GM23338 (cell line): ENCODE measurements at regions not wholly inside any gene's neighbourhood (a gene's known extent, or its start where the extent isn't known, plus 50 kb on each side); places are given as distances from the start of the nearest gene placed in this dataset.

ENCODE experiments used
- ATAC-seq: fragments of 200-7000 bp; cut with Tn5 transposase; 3 replicates; pipeline ENCODE4 v1.9.1; 2020
- DNase-seq: peaks from one replicate; pipeline ENCODE4 v3.0.0-alpha.2; 2015; ENCODE audit warnings: low spot score
- H2AFZ ChIP-seq: fragments of 200-600 bp; sonication (generic); 2 replicates; pipeline ENCODE4 v1.8.0; 2016; ENCODE audit warnings: antibody characterized with exemption, mild to moderate bottlenecking, moderate library complexity
- H3F3A ChIP-seq: fragments of 200-600 bp; sonication (generic); replicated peaks from 2 replicates; pipeline ENCODE4 v1.8.0; 2017; ENCODE audit warnings: antibody characterized with exemption, mixed run types, low read depth
- H3K27ac ChIP-seq: fragments of 200-600 bp; sonication (generic); 2 replicates; pipeline ENCODE4 v1.6.1; 2016; ENCODE audit warnings: low read depth
- H3K27me3 ChIP-seq: fragments of 200-600 bp; sonication (generic); 2 replicates; pipeline ENCODE4 v1.8.0; 2016; ENCODE audit warnings: mild to moderate bottlenecking, mixed run types, moderate library complexity; ENCODE audit not compliant: insufficient read depth
- H3K36me3 ChIP-seq: fragments of 200-600 bp; sonication (generic); 2 replicates; pipeline ENCODE4 v1.8.0; 2016; ENCODE audit warnings: mild to moderate bottlenecking; ENCODE audit not compliant: insufficient read depth
- H3K4me1 ChIP-seq: fragments of 200-600 bp; sonication (generic); 2 replicates; pipeline ENCODE4 v1.8.0; 2016; ENCODE audit warnings: mild to moderate bottlenecking, moderate library complexity; ENCODE audit not compliant: insufficient read depth
- H3K4me2 ChIP-seq: fragments of 200-600 bp; sonication (generic); 2 replicates; pipeline ENCODE4 v1.7.1; 2017; ENCODE audit warnings: mixed run types
- H3K4me3 ChIP-seq: fragments of 200-600 bp; sonication (generic); 2 replicates; pipeline ENCODE4 v1.6.1; 2016; ENCODE audit warnings: mixed run types
- H3K79me2 ChIP-seq: fragments of 200-600 bp; sonication (generic); replicated peaks from 2 replicates; pipeline ENCODE4 v1.8.0; 2017; ENCODE audit warnings: mild to moderate bottlenecking; ENCODE audit not compliant: insufficient read depth
- H3K9me2 ChIP-seq: fragments of 200-600 bp; sonication (generic); 2 replicates; pipeline ENCODE4 v1.8.0; 2017; ENCODE audit not compliant: insufficient read depth
- H4K20me1 ChIP-seq: fragments of 200-600 bp; sonication (generic); replicated peaks from 2 replicates; pipeline ENCODE4 v1.8.0; 2017; ENCODE audit warnings: mild to moderate bottlenecking; ENCODE audit not compliant: insufficient read depth
- H3K27ac Mint-ChIP-seq: 2 replicates; pipeline ENCODE4 v1.8.0; 2020; ENCODE audit warnings: inconsistent platforms, mild to moderate bottlenecking, moderate library complexity, mixed read lengths
- H3K27me3 Mint-ChIP-seq: 3 replicates; pipeline ENCODE4 v1.8.0; 2022; ENCODE audit warnings: low read depth, mild to moderate bottlenecking, moderate library complexity, mixed read lengths, inconsistent platforms; ENCODE audit not compliant: insufficient read depth, poor library complexity
- H3K36me3 Mint-ChIP-seq: 3 replicates; pipeline ENCODE4 v1.8.0; 2021; ENCODE audit warnings: low read depth, mild to moderate bottlenecking, inconsistent platforms, moderate library complexity, mixed read lengths
- H3K4me1 Mint-ChIP-seq: 3 replicates; pipeline ENCODE4 v1.8.0; 2020; ENCODE audit warnings: mild to moderate bottlenecking, inconsistent platforms, mixed read lengths
- H3K4me3 Mint-ChIP-seq: 3 replicates; pipeline ENCODE4 v1.8.0; 2021; ENCODE audit warnings: moderate library complexity, mild to moderate bottlenecking, inconsistent platforms, mixed read lengths
- H3K9me3 Mint-ChIP-seq: 3 replicates; pipeline ENCODE4 v1.8.0; 2020; ENCODE audit warnings: moderate library complexity, mild to moderate bottlenecking, inconsistent platforms, mixed read lengths
- CREB1 ChIP-seq: fragments of 250-450 bp; sonication (Bioruptor Pico); IDR thresholded peaks from 2 replicates; pipeline ENCODE4 v1.5.0; 2020; ENCODE audit warnings: low read depth, mild to moderate bottlenecking, moderate library complexity
- EZH2phosphoT487 ChIP-seq: fragments of 200-600 bp; sonication (generic); IDR thresholded peaks from one replicate; pipeline ENCODE4 v1.8.1; 2018; ENCODE audit warnings: antibody characterized with exemption; ENCODE audit not compliant: unreplicated experiment
- JUNB ChIP-seq: IDR thresholded peaks from one replicate; pipeline ENCODE4 v1.6.1; 2016; ENCODE audit warnings: antibody characterized with exemption; ENCODE audit not compliant: unreplicated experiment
- NANOG ChIP-seq: IDR thresholded peaks from 2 replicates; pipeline ENCODE4 v1.6.1; 2016; ENCODE audit warnings: antibody characterized with exemption, borderline replicate concordance
- POLR2AphosphoS5 ChIP-seq: IDR thresholded peaks from 2 replicates; pipeline ENCODE4 v1.6.1; 2016; ENCODE audit warnings: antibody characterized with exemption, low read depth
- STAT1 ChIP-seq: IDR thresholded peaks from one replicate; pipeline ENCODE4 v1.6.1; 2016; ENCODE audit warnings: antibody characterized with exemption; ENCODE audit not compliant: unreplicated experiment
- ZNF114 ChIP-seq: fragments of 250-450 bp; sonication (Bioruptor Pico); IDR thresholded peaks from 2 replicates; pipeline ENCODE4 v1.5.0; 2020; ENCODE audit warnings: mild to moderate bottlenecking, moderate library complexity
- ZNF331 ChIP-seq: fragments of 250-450 bp; sonication (Bioruptor Pico); IDR thresholded peaks from 2 replicates; pipeline ENCODE4 v1.5.0; 2020; ENCODE audit warnings: low read depth, mild to moderate bottlenecking, moderate library complexity
- TF ChIP-seq, protein P1 (sequence below): fragments of 250-450 bp; sonication (Bioruptor Pico); IDR thresholded peaks from 2 replicates; pipeline ENCODE4 v1.5.0; 2020; ENCODE audit warnings: mild to moderate bottlenecking, moderate library complexity
- TF ChIP-seq, protein P2 (sequence below): IDR thresholded peaks from one replicate; pipeline ENCODE4 v1.6.1; 2018; ENCODE audit warnings: antibody characterized with exemption; ENCODE audit not compliant: unreplicated experiment
- TF ChIP-seq, protein P3 (sequence below), 2 experiments: fragments of 200-600 bp in 1 of 2; sonication (generic) in 1 of 2; conservative IDR thresholded peaks; 2 replicates each; pipeline versions ENCODE4 v1.5.1 to v1.6.1; 2016 to 2017; ENCODE audit warnings: antibody characterized with exemption in 2 of 2, low read depth in 2 of 2, mild to moderate bottlenecking in 2 of 2, moderate library complexity in 1 of 2

DNA sequence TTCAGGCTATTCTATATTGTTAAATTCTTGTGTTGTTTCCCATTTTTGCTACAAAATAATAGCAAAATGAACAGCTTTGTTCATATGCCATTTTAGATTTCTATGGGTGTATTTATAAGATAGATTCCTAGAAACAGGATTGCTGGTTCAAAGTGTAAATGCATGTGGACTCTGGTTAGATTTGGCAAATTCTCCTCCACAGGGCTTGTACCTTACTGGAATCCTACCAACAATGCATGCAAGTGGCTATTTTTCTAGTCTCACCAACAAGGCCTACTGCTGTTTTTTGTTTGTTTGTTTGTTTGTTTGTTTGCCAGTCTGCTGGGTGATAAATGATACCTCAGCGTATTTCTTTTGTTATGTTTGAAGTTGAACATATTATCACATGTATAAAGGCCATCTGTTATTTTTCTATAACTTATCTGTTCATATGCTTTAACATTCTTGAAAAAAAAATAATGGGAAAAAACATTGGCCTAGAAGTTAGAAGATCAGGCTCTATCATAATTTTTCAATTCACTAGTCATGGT is 87.1 kb upstream of the AHR start (continued):
- TF ChIP-seq CREB1, result no peak
- no peak for TF ChIP-seq STAT1
- TF ChIP-seq EZH2phosphoT487, result no peak

DNA sequence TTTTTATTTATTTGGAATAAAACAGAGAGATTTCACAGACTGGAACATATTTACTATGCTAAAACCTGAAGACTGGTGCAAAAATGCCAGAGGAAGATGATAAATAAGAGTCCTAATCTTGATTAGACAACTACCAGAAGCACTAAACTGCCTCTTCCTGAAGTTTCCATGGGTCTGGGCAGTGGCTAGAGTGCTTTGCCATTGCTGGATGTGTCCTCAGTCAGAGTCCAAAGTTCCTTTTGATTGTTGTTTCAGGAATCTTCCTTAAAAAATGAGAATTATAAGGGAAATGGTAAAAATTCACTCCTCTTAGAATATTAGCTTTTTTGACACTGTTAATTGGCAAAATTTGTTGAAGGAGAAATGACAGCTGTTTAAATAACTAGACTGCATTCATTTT is 86.3 kb upstream of the AHR start:
- no peak overlapping the region for H3K4me2 ChIP-seq
- no peak overlapping the region for H3K4me3 Mint-ChIP-seq
- peaks cover 21% of the 10 kb centered on the region for H3K9me3 Mint-ChIP-seq
- H3K4me1 Mint-ChIP-seq, result no peaks in the 10 kb centered on the region
- H3K27ac Mint-ChIP-seq, result no peak overlapping the region
- no peaks in the 10 kb centered on the region for H3K27me3 ChIP-seq
- peaks cover 9% of the 10 kb centered on the region; the same call in 1 of the 2 replicates for H3K36me3 ChIP-seq
- H3K4me3 ChIP-seq, result no peak overlapping the region
- H3K27me3 Mint-ChIP-seq, result no peaks in the 10 kb centered on the region
- DNase-seq, result no peak
- H3K9me2 ChIP-seq, result no peaks in the 10 kb centered on the region; the same call in 1 of the 2 replicates
- no peaks in the 10 kb centered on the region for H3K79me2 ChIP-seq
- H3K27ac ChIP-seq, result no peak overlapping the region
- H3K4me1 ChIP-seq, result no peaks in the 10 kb centered on the region
- no peaks in the 10 kb centered on the region for H3F3A ChIP-seq
- peaks cover 15% of the 10 kb centered on the region for H3K36me3 Mint-ChIP-seq
- no peaks in the 10 kb centered on the region for H4K20me1 ChIP-seq
- no peak overlapping the region for H2AFZ ChIP-seq
- TF ChIP-seq NANOG, result no peak
- TF ChIP-seq, protein P1, sequence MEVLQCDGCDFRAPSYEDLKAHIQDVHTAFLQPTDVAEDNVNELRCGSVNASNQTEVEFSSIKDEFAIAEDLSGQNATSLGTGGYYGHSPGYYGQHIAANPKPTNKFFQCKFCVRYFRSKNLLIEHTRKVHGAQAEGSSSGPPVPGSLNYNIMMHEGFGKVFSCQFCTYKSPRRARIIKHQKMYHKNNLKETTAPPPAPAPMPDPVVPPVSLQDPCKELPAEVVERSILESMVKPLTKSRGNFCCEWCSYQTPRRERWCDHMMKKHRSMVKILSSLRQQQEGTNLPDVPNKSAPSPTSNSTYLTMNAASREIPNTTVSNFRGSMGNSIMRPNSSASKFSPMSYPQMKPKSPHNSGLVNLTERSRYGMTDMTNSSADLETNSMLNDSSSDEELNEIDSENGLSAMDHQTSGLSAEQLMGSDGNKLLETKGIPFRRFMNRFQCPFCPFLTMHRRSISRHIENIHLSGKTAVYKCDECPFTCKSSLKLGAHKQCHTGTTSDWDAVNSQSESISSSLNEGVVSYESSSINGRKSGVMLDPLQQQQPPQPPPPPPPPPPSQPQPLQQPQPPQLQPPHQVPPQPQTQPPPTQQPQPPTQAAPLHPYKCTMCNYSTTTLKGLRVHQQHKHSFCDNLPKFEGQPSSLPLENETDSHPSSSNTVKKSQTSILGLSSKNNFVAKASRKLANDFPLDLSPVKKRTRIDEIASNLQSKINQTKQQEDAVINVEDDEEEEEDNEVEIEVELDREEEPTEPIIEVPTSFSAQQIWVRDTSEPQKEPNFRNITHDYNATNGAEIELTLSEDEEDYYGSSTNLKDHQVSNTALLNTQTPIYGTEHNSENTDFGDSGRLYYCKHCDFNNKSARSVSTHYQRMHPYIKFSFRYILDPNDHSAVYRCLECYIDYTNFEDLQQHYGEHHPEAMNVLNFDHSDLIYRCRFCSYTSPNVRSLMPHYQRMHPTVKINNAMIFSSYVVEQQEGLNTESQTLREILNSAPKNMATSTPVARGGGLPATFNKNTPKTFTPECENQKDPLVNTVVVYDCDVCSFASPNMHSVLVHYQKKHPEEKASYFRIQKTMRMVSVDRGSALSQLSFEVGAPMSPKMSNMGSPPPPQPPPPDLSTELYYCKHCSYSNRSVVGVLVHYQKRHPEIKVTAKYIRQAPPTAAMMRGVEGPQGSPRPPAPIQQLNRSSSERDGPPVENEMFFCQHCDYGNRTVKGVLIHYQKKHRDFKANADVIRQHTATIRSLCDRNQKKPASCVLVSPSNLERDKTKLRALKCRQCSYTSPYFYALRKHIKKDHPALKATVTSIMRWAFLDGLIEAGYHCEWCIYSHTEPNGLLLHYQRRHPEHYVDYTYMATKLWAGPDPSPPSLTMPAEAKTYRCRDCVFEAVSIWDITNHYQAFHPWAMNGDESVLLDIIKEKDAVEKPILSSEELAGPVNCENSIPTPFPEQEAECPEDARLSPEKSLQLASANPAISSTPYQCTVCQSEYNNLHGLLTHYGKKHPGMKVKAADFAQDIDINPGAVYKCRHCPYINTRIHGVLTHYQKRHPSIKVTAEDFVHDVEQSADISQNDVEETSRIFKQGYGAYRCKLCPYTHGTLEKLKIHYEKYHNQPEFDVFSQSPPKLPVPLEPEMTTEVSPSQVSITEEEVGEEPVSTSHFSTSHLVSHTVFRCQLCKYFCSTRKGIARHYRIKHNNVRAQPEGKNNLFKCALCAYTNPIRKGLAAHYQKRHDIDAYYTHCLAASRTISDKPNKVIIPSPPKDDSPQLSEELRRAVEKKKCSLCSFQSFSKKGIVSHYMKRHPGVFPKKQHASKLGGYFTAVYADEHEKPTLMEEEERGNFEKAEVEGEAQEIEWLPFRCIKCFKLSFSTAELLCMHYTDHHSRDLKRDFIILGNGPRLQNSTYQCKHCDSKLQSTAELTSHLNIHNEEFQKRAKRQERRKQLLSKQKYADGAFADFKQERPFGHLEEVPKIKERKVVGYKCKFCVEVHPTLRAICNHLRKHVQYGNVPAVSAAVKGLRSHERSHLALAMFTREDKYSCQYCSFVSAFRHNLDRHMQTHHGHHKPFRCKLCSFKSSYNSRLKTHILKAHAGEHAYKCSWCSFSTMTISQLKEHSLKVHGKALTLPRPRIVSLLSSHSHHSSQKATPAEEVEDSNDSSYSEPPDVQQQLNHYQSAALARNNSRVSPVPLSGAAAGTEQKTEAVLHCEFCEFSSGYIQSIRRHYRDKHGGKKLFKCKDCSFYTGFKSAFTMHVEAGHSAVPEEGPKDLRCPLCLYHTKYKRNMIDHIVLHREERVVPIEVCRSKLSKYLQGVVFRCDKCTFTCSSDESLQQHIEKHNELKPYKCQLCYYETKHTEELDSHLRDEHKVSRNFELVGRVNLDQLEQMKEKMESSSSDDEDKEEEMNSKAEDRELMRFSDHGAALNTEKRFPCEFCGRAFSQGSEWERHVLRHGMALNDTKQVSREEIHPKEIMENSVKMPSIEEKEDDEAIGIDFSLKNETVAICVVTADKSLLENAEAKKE, result no peak
- TF ChIP-seq ZNF331 (CRISPR knock-in tag), result no peak
- TF ChIP-seq, protein P2, sequence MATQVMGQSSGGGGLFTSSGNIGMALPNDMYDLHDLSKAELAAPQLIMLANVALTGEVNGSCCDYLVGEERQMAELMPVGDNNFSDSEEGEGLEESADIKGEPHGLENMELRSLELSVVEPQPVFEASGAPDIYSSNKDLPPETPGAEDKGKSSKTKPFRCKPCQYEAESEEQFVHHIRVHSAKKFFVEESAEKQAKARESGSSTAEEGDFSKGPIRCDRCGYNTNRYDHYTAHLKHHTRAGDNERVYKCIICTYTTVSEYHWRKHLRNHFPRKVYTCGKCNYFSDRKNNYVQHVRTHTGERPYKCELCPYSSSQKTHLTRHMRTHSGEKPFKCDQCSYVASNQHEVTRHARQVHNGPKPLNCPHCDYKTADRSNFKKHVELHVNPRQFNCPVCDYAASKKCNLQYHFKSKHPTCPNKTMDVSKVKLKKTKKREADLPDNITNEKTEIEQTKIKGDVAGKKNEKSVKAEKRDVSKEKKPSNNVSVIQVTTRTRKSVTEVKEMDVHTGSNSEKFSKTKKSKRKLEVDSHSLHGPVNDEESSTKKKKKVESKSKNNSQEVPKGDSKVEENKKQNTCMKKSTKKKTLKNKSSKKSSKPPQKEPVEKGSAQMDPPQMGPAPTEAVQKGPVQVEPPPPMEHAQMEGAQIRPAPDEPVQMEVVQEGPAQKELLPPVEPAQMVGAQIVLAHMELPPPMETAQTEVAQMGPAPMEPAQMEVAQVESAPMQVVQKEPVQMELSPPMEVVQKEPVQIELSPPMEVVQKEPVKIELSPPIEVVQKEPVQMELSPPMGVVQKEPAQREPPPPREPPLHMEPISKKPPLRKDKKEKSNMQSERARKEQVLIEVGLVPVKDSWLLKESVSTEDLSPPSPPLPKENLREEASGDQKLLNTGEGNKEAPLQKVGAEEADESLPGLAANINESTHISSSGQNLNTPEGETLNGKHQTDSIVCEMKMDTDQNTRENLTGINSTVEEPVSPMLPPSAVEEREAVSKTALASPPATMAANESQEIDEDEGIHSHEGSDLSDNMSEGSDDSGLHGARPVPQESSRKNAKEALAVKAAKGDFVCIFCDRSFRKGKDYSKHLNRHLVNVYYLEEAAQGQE, result no peak
- no peak for TF ChIP-seq CREB1
- TF ChIP-seq JUNB, result no peak
- no peak for TF ChIP-seq STAT1
- TF ChIP-seq ZNF114 (CRISPR knock-in tag), result no peak
- TF ChIP-seq, protein P3, sequence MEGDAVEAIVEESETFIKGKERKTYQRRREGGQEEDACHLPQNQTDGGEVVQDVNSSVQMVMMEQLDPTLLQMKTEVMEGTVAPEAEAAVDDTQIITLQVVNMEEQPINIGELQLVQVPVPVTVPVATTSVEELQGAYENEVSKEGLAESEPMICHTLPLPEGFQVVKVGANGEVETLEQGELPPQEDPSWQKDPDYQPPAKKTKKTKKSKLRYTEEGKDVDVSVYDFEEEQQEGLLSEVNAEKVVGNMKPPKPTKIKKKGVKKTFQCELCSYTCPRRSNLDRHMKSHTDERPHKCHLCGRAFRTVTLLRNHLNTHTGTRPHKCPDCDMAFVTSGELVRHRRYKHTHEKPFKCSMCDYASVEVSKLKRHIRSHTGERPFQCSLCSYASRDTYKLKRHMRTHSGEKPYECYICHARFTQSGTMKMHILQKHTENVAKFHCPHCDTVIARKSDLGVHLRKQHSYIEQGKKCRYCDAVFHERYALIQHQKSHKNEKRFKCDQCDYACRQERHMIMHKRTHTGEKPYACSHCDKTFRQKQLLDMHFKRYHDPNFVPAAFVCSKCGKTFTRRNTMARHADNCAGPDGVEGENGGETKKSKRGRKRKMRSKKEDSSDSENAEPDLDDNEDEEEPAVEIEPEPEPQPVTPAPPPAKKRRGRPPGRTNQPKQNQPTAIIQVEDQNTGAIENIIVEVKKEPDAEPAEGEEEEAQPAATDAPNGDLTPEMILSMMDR (conservative IDR thresholded peaks at IDR 0.05; ENCODE audit: low read depth in 2 of 2), result no peak
- TF ChIP-seq POLR2AphosphoS5, result no peak
- no peak for TF ChIP-seq EZH2phosphoT487
- no peak for ATAC-seq
